Kasumi-1 (cell line): ENCODE measurements at regions not wholly inside any gene's neighbourhood (a gene's known extent, or its start where the extent isn't known, plus 50 kb on each side); places are given as distances from the start of the nearest gene placed in this dataset.
"Not testable (repeated sequence)": the region's sequence is repeated elsewhere in the genome, so short reads cannot be mapped to it uniquely, and the experiment has no call there.

Experiments
- DNase-seq, 2 experiments: peaks; one replicate each; lab custom pipeline; 2025; lab: John Stamatoyannopoulos, UW

- DNase-seq: no peak
These were observed 664.5 kb downstream of the EPM2A start for GRCh38 chr6:145070791-145071190.

DNA sequence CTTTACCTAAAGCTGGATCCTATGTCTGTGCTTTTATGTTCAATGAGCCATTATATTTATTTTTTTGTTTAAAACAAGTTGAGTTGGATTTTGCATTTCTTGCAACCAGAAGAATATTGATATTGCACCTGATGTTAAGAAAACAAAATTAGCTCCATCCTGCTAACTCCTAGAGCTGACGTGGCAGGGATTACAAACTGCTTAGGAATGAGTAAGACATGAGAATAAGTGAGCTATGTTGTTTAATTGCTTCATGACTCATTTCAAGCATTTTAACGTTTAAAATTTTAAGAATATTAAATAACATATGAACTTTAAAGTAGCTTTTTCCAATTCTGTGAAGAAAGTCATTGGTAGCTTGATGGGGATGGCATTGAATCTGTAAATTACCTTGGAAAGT is 663.5 kb downstream of the EPM2A start:
- no peak for DNase-seq

DNA sequence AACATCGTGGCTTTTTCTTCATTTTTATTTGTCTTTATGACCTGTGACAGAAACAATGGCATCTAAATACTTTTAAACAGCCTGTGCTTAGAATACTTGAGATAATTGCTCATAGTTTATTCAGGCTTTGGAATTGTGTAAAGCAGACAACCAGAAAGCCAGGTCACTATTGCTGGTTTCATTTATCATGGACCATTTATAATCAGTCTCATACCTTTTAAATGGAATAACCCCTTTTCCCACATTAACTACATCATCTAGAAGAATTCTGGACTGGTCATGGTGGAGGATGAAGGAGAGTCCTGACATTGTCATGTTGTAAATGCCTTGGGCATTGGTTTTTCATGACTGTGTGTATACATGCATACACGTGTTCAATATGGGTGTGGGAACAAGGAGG is 661.5 kb downstream of the EPM2A start:
- no peak for DNase-seq

DNA sequence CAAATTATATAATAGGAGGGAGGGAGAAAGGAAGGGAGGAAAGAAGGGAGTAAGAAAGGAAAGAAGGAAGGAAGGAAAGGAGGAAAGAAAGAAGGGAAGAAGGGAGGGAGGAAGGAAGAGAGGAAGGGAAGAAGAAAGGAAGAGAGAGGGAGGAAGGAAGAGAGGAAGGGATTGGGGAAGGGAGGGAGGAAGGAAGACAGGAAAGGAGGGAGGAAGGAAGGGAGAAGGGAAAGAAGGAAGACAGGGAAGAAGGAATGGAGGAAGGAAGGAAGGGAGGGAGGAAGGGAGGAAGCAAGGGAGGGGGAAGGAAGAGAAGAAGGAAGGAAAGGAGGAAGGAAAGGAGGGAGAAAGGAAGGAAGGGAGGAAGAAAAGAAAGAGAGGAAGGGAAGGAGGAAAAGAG is 660.5 kb downstream of the EPM2A start:
- DNase-seq: no peak

- no peak for DNase-seq
These were observed 659.9 kb downstream of the EPM2A start for GRCh38 chr6:145075425-145075824.

- no peak for DNase-seq
These were observed 659.0 kb downstream of the EPM2A start for GRCh38 chr6:145076115-145076841.

DNA sequence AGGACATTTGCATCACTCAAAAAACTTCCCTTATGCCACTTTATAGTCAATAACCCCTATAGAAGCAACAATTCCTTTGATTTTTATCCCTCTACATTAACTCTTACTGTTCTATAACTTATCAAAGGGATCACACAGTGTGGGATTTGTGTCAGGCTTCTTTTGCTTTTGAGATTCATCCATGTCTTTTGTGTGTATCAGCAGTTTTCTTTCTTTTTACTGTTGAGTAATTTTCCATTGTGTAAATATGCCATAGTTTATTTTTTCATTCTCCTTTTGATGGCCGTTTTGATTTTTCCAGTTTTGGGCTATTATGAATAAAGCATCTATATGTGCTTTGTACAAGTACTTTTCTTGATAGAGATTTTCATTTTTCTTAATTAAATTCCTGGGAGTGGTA is 657.9 kb downstream of the EPM2A start:
- no peak for DNase-seq

DNA sequence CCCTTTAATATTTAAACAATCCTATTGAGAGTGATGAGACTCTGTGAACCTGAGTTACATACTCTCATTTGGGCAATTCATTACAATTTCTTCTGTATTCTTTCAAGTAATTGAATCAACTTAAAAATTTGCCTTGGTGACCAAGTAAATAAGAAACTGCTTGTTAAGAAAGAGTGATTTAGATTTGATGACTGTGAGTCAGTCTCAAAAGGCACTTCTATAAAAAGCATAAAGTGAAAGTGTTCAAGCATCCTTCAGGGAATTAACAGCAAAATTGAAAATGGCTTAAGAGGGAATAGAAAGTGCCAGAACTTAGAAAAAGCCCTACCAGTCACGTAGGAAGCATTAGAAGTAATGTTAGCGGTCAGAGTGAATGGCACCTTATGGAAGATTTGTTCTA is 654.7 kb downstream of the EPM2A start:
- DNase-seq: no peak

- DNase-seq: no peak
These were observed 653.6 kb downstream of the EPM2A start for GRCh38 chr6:145081677-145082076.

GRCh38 chr6:145082359-145082758 is 653.0 kb downstream of the EPM2A start:
- no peak for DNase-seq

- no peak for DNase-seq
These were observed 649.1 kb downstream of the EPM2A start for GRCh38 chr6:145086197-145086596.

- DNase-seq: no peak
These were observed 648.3 kb downstream of the EPM2A start for GRCh38 chr6:145087034-145087433.

- DNase-seq: no peak
These were observed 644.3 kb downstream of the EPM2A start for GRCh38 chr6:145090801-145091585.

GRCh38 chr6:145091586-145092142 is 643.7 kb downstream of the EPM2A start:
- DNase-seq: no peak

GRCh38 chr6:145092554-145092953 is 642.8 kb downstream of the EPM2A start:
- DNase-seq: no peak

DNA sequence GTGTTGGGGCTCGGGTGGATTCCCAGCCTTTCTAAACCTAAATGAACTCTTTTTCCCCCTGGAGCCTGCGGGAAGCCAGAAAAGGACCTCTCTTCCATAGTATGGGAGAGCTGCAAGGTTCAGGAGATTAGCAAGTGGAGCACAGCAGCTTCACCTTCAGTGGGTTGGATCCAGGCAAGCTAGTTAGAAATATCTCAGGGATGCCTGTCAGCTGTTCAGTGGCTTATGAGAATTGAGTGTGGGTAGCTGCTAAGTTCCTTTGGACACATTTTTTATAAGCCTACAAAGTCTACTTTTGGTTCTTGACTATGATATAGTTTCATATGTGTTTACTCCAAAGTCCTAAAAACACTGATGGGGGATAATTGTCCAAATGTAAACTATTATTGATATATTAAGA is 642.1 kb downstream of the EPM2A start:
- DNase-seq: no peak

DNA sequence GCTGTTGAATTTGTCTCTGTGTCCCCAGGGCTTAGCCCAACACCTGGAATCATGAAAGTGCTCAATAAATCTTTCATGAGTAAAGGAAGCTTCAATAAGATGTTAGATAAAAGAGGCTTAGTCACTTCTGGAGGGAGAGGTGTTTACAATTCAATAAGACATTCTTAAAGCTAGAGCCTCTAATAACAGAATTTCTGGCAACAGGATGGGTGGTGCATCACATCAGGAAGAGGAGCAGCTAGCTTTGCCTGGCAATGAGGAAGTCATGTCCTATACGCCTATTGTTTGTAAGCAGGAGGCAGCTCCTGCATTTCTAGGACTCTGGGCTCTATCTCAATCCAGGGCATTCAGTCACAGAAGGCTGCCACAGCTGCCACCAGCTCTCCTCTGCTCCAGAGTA is 638.5 kb downstream of the EPM2A start:
- no peak for DNase-seq

DNA sequence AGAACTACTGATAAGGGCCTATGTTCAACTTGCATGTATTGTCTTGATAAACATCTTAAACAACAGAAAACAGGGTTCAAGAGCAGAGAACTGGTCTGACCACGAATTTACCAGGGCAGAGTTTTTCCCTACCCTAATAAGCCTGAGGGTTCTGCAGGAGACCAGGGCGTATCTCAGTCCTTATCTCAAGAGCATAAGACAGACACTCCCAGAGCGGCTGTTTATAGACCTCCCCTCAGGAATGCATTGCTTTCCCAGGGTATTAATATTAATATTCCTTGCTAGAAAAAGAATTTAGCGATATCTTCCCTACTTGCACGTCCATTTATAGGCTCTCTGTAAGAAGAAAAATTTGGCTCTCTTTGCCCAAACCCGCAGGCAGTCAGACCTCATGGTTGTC is 637.2 kb downstream of the EPM2A start:
- DNase-seq: not testable (repeated sequence)

- DNase-seq: no peak
These were observed 635.6 kb downstream of the EPM2A start for GRCh38 chr6:145099713-145100112.

- DNase-seq: no peak
These were observed 625.2 kb downstream of the EPM2A start for GRCh38 chr6:145110109-145110508.

- not testable (repeated sequence) for DNase-seq
These were observed 623.9 kb downstream of the EPM2A start for GRCh38 chr6:145111407-145111806.

- DNase-seq: no peak
These were observed 622.6 kb downstream of the EPM2A start for GRCh38 chr6:145112711-145113148.

DNA sequence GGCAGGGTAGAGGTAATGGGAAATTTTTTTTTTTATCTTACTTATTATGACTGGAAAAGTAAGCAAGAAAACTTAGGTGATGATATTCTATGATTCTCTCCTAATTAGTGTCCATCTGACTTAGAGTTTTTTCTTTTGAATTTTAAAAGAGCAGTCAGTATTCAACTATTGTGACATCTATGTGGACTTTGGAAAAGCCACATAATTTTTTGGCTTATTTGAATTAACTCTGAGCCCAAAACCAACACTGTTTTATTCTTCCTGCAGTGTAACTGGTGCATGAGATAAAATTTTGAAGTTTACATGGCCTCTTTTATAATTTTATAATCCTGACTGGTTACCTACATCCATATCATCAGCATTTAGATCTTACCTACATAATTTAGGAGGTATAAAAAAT is 619.7 kb downstream of the EPM2A start:
- DNase-seq: no peak
